AML-193 (cell line): ENCODE measurements at regions not wholly inside any gene's neighbourhood (a gene's known extent, or its start where the extent isn't known, plus 50 kb on each side); places are given as distances from the start of the nearest gene placed in this dataset.
"Not testable (repeated sequence)": the region's sequence is repeated elsewhere in the genome, so short reads cannot be mapped to it uniquely, and the experiment has no call there.

Experiments
- DNase-seq, 2 experiments: peaks; one replicate each; lab custom pipeline; 2025; lab: John Stamatoyannopoulos, UW

GRCh38 chrX:144494074-144494473 lies 610.2 kb downstream of the UBE2NL start:
- DNase-seq: no peak

DNA sequence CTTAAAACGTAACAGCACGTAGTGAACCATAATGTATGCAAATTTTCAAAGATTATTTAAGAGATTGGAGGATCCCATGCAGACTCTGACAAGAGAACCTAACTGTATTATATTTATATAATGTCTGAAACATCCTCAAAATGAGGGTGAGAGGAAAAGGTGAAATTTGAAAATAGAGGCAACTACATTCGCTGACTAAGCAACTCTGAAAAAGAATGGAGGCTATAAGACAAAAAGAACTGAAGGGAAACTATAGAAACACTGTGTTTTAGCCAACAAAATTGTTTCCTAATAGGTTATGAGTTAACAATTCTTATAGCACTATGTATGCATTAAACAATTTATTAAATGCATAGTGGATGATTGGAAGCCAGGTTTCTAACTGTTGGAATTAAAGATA lies 648.0 kb downstream of the UBE2NL start:
- no peak for DNase-seq

DNA sequence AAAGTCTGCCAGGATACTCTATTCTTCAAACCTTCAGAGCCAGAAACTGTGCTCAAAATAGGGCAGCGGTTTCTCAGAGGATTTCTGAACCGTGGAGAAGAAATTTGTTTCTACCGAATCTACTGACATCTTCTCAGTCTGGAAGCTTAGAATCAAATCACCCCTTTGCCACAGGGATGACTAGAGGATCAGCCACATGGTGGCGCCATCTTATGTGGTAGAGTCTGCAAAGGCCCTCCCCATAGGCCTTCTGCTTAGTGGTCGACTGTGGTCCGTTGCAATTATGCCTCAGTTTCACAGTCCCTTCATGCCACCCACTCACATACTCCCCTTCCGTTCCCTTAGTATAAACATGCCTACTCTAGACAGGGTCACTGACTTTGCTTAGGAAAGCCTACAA lies 680.7 kb upstream of the SPANXN1 start:
- no peak for DNase-seq

- DNase-seq: no peak
These were observed 660.5 kb upstream of the SPANXN1 start for GRCh38 chrX:144586756-144587155.

DNA sequence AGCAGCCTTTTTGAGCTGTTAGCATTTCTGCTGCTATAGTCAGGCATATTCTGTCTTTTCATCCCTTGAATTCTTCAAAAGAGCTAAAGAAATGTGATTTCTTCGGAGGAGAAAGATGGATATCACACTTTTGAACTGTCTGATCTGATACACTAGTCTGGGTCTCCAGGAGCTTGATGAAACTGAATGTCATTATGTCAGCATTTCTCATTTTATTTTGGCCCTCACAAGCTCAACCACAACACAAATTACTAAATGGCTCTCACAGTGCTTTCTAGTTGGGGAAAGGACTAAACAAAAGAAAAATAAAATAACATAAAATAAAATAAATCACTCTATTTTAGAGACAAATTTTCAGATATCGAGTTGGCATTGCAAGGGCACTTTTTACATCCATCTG lies 655.3 kb upstream of the SPANXN1 start:
- no peak for DNase-seq

DNA sequence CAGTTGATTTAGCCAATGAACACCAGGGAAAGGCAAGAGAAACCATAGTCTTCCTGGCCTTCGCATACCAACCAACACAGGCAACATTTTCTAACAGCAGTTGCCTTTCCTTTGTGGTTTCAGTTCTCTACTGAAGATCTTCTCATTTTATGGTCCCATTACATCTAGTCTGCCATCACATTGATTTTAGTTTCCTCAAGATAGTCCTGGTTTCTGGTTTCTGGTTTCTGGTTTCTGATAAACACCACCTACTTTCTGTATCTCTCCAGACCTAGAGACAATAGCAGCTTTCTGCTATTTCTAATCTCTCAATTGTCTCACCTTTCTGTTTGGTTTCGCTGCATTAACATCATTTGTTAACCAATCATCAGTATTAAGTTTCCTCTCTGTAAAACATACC lies 646.3 kb upstream of the SPANXN1 start:
- no peak for DNase-seq

DNA sequence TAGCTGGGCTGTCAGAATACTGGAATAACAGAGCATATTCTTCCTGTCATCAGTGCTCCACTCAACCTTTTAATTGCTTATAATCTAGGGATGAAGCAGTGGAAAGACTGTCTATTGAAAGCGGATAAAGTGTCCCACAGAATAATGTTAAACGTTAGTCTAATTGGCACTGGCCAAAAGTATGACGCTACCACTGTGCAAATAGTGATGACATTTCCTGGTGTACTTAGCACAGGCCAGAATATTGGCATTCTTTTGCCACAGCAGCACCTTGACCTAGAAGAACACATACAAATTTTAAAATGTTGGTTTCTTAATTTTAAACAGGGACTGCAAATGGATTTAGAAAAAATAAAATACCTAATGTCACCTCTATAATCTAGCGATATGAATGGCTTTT lies 635.2 kb upstream of the SPANXN1 start:
- no peak for DNase-seq

GRCh38 chrX:144616317-144616716 lies 631.0 kb upstream of the SPANXN1 start:
- no peak for DNase-seq

- DNase-seq: no peak
These were observed 619.4 kb upstream of the SPANXN1 start for GRCh38 chrX:144627947-144628346.

DNA sequence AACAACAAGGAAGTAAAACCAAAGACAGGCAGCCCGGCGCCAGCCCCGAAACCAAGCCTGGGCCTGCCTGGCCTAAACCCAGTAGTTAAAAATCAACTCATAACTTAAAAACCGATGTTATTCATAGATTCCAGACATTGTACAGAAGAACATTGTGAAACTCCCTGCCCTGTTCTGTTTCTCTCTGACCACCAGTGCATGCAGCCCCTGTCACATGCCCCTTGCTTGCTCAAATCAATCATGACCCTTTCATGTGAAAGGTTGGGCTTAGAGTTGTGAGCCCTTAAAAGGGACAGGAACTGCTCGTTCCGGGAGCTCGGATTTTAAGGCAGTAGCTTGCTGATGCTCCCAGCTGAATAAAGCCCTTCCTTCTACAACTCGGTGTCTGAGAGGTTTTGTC lies 612.9 kb upstream of the SPANXN1 start:
- not testable (repeated sequence) for DNase-seq

GRCh38 chrX:144637731-144638130 lies 609.6 kb upstream of the SPANXN1 start:
- no peak for DNase-seq

DNA sequence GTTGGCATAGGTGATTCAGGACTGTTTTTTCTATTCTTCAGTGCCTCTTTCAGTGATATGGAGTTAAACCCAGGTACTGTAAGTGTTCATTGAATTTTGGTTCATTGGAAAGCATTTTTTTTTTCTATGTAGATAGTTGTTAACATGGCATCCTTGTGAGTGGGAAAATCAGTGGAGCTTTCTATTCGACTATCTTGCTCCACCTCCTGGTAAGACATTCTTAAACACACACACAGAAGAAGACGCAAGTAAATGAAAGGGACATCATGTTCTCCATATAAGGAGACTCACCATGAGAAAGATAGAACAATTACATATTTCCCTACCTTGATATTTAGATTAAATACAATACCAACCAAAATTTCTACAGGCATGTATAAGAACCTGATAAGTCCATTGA lies 598.5 kb upstream of the SPANXN1 start:
- no peak for DNase-seq

- no peak for DNase-seq
These were observed 565.8 kb upstream of the SPANXN1 start for GRCh38 chrX:144681501-144681900.

DNA sequence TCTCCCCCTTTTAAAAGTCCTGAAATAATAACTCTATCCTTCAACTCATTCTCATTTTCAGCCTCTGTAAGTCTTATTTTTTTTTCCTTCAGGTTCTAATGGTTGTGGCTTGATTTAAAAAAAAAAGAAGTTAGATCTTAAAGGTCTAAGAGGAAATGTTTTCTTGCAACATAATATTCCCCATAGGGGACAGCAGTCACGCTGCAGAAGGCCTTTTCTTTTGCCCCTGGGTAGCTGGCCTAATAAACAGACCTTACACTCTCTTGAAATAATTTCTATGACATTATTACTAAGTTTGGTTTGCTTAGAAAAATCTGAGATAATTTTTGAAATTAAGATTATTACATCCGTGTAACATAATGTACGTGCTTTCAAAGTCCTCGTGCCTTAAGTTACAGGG lies 564.1 kb upstream of the SPANXN1 start:
- DNase-seq: no peak

DNA sequence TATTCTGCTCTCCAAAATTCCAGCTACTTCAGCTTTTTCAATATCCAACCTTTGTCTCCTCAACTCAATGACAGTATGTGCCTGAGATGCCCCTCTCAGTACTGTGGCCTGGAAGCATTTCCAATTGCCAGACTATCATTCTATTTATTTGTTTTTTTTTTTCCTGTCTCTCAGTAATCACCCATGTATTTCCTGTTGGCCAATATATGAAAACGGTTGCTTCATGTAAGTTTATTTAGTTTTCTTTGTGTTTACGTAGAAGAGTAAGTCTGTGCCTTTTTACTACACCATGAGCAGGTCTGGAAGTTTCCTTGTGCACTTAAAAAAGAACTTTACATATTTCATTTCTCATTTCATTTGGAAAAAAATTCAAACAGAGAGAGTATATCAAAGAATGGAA lies 537.5 kb upstream of the SPANXN1 start:
- DNase-seq: no peak

DNA sequence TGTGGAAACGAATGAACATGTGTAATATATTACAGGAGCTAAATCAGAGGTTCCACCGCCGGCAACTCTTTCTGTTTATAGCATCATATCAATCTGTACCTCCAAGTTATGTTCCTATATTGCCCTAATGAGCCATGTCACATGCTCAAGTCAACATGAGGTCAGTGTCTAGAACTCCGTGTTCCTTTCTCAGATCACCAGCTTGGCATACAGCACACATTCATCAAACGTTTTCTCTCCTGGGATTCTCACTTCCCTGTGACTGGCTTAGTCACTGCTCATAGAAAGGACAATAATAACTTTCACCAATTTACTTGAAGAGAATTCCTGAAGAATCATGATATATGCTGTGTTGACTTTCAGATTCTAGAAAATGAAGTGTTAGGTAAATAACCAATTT lies 532.0 kb upstream of the SPANXN1 start:
- no peak for DNase-seq

- DNase-seq: no peak
These were observed 531.1 kb upstream of the SPANXN1 start for GRCh38 chrX:144716187-144716586.

- no peak for DNase-seq
These were observed 529.6 kb upstream of the SPANXN1 start for GRCh38 chrX:144717682-144718081.

DNA sequence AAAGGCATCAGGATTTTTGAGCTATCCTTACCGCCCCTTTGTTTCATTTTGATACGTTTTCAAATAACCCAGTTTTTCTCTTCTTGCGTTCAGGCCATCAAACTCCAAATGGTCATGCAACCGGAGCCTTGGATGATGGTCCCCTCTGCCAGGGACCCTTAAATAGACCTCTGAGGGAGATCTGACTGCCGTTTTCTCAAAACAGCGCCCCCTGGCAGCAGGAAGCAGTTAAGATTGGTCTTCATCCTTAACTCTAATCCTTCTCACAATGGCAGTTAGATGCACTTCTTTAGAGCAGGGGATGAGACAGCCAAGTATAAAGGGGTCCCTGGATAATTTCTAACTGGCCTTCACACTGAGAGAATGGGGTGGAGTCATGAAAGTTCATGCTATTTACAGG lies 525.0 kb upstream of the SPANXN1 start:
- DNase-seq: no peak

GRCh38 chrX:144730471-144730870 lies 516.8 kb upstream of the SPANXN1 start:
- no peak for DNase-seq

GRCh38 chrX:144732588-144732987 lies 514.7 kb upstream of the SPANXN1 start:
- DNase-seq: no peak

DNA sequence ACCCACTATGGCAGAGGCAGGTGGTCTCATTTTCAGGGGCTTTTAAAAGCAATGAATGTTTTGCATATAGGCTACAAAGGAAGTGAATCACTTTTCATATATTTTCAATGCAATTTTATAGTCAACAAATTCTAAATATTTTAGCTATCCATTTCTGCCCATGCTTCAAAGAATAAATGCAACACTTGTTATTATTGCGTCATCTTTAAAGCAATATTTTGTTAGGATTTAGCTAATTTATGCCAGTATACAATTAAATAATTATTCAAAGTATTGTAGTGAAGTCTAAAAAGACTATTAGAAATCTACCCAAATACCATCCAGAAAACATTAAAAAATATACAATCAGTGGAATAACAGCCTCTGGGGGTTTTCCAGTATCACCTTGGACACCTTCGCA lies 509.1 kb upstream of the SPANXN1 start:
- DNase-seq: no peak

DNA sequence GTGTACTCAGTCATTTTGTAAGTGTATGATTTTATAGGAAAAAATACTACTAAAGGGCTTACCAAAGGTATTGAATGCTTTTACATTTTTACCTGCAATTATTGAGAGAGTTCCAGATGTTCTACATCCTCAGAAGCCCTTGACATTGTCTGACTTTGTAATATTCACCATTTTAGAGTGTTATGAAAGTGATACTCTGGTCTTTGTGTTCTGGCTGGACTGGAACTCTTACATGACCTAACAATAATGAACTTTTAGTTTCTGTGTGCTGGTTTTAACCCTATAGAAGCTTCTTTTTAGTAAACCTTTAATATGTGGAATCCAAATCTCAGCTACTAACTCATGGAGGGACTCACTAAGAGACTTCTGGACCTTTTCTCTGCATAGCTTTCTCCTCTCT lies 478.8 kb upstream of the SPANXN1 start:
- DNase-seq: no peak

DNA sequence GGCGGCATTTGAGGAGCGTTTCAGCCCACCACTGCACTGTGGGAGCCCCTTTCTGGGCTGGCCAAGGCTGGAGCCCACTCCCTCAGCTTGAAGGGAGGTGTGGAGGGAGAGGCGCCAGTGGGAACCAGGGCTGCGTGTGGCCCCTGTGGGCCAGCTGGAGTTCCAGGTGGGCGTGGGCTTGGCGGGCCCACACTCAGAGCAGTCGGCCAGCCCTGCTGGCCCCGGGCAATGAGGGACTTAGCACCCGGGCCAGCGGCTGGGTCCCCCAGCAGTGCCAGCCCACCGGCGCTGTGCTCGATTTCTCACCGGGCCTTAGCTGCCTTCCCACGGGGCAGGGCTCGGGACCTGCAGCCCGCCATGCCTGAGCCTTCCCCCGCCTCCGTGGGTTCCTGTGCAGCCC lies 463.8 kb upstream of the SPANXN1 start:
- not testable (repeated sequence) for DNase-seq

DNA sequence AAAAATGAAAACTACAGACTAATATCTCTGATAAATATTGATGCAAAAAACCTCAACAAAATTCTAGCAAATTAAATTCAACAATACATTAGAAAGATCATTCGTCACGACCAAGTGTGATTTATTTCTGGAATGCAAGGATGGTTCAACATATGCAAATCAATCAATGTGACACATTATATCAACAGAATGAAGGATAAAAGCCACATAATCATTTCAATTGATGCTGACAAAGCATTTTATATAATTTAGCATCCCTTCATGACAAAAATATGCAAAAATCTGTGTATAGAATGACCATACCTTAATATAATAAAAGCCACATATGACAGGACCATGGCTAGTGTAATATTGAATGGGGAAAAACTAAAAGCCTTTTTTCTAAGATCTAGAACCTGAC lies 457.2 kb upstream of the SPANXN1 start:
- DNase-seq: no peak
